ENCODE measurements at regions not wholly inside any gene's neighbourhood (a gene's known extent, or its start where the extent isn't known, plus 50 kb on each side); places are given as distances from the start of the nearest gene placed in this dataset.

DNA sequence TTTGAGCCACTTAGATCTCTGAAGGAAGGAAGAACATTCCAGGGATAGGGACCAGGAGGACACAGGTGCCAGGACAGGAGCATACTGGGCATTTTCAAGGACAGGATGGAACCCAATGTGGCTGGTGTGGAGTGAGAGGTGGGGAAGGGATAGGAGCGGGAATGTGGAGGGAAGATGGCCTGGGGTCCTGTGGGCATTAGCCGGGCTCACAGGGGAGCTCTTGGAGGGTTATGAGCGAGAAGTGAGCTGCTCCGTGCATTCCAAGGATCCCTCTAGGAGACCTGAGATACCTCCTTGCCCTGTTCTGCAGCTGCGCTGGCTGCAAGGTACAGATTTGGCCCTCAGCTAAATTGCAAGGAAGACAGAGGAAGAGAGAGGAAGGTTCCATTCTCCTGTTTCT lies 87.5 kb downstream of the IER5 start:
- Histone ChIP-seq H3K4me3 (replicated peaks in 1 of 3; ENCODE audit: low read depth in 2 of 3, low read length in 3 of 3) (no peak overlapping the region), H3K9me3 (replicated peaks in 1 of 2; ENCODE audit: control insufficient read depth in 1 of 2, insufficient read depth in 1 of 2, low read length in 2 of 2) (peaks cover 10 to 14% of the 10 kb centered on the region in 2 donors), H3K36me3 (replicated peaks in 1 of 2; ENCODE audit: control insufficient read depth in 1 of 2, insufficient read depth in 2 of 2, low read length in 2 of 2) (no peaks in the 10 kb centered on the region), H3K4me2 (replicated peaks; ENCODE audit: extremely low read depth, low read length, poor library complexity, severe bottlenecking) (no peak overlapping the region), H3K27ac (ENCODE audit: low read depth in 1 of 2, low read length in 2 of 2) (no peak overlapping the region), H3K4me1 (ENCODE audit: control insufficient read depth in 1 of 2, insufficient read depth in 2 of 2, low read length in 2 of 2) (no peaks in the 10 kb centered on the region), H2AFZ (ENCODE audit: insufficient read depth, low read depth, low read length, poor library complexity, severe bottlenecking) (no peak overlapping the region), H3K79me2 (ENCODE audit: insufficient read depth, low read length) (no peaks in the 10 kb centered on the region), H3K27me3 (ENCODE audit: control insufficient read depth in 2 of 2, insufficient read depth in 2 of 2, low read length in 2 of 2) (peaks cover 0 to 8% of the 10 kb centered on the region in 2 donors), H3K9ac (ENCODE audit: insufficient read depth, low read length, poor library complexity, severe bottlenecking) (no peak overlapping the region), H4K20me1 (ENCODE audit: insufficient read depth, low read length) (no peaks in the 10 kb centered on the region)
- 91% methylated on average over 4 of the region's 5 CpGs for WGBS (ENCODE audit: insufficient coverage)
- H3K27me3 Mint-ChIP-seq (ENCODE audit: low read depth in 3 of 3), result peaks cover 15 to 19% (median 19%) of the 10 kb centered on the region in 3 donors
- no peaks in the 10 kb centered on the region for H3K4me1 Mint-ChIP-seq
- H3K9me3 Mint-ChIP-seq, result peaks cover 15 to 23% (median 18%) of the 10 kb centered on the region in 7 donors
- DNase-seq, result no peak
- no peaks in the 10 kb centered on the region for H3K36me3 Mint-ChIP-seq
- H3K4me3 Mint-ChIP-seq, result no peak overlapping the region
- intact Hi-C loops (cut with micrococcal nuclease), result no loop called here
- no peak overlapping the region for H3K27ac Mint-ChIP-seq
- TF ChIP-seq, protein P1, sequence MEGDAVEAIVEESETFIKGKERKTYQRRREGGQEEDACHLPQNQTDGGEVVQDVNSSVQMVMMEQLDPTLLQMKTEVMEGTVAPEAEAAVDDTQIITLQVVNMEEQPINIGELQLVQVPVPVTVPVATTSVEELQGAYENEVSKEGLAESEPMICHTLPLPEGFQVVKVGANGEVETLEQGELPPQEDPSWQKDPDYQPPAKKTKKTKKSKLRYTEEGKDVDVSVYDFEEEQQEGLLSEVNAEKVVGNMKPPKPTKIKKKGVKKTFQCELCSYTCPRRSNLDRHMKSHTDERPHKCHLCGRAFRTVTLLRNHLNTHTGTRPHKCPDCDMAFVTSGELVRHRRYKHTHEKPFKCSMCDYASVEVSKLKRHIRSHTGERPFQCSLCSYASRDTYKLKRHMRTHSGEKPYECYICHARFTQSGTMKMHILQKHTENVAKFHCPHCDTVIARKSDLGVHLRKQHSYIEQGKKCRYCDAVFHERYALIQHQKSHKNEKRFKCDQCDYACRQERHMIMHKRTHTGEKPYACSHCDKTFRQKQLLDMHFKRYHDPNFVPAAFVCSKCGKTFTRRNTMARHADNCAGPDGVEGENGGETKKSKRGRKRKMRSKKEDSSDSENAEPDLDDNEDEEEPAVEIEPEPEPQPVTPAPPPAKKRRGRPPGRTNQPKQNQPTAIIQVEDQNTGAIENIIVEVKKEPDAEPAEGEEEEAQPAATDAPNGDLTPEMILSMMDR (IDR thresholded peaks at IDR 0.05), result no peak

DNA sequence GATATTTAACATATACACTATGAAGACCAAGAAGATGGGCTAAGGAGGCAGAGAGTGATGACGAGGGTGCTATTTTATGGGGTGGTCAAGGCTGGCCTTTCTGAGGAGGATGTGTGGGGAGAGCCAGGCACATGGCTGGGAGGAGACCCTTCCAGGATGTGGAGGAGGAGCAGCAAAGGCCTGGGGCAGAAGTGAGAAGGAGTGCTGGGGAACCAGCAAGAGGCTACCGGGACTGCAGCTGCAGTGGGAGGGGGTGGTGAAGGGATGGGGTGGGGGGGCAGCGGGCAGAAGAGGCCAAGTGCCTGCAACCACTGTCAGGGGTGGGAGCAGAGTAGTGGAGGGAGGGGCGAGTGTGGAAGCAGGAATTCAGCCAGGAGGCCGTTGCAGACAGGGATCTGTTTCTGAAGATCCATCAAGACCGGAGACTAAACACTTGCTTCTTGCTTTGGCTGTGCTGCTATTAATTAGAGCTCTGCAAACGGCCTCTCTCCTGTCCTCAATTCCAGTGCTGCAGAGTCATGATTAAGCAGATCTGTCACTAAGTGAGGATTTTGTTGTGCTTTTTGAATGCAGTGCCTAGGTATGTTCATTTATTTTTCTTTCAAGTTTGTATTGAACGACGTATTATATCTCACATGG lies 89.9 kb downstream of the IER5 start:
- intact Hi-C loops (cut with micrococcal nuclease), result no loop called here
- no peak overlapping the region for H3K4me3 Mint-ChIP-seq
- H3K27ac ChIP-seq (ENCODE audit: low read depth in 1 of 2, low read length in 2 of 2), result no peak overlapping the region
- no peak overlapping the region for H3K27ac Mint-ChIP-seq
- no peak for DNase-seq
- H3K4me1 ChIP-seq (ENCODE audit: control insufficient read depth in 1 of 2, insufficient read depth in 2 of 2, low read length in 2 of 2), result no peaks in the 10 kb centered on the region
- H3K4me3 ChIP-seq (replicated peaks in 1 of 3; ENCODE audit: low read depth in 2 of 3, low read length in 3 of 3), result no peak overlapping the region
- TF ChIP-seq, protein P1 (IDR thresholded peaks at IDR 0.05), result no peak
- H3K27me3 Mint-ChIP-seq (ENCODE audit: low read depth in 3 of 3), result peaks cover 16 to 17% (median 17%) of the 10 kb centered on the region in 3 donors
- no peaks in the 10 kb centered on the region for H3K36me3 ChIP-seq (replicated peaks in 1 of 2; ENCODE audit: control insufficient read depth in 1 of 2, insufficient read depth in 2 of 2, low read length in 2 of 2)
- peaks cover 1 to 4% of the 10 kb centered on the region in 2 donors for H3K9me3 ChIP-seq (replicated peaks in 1 of 2; ENCODE audit: control insufficient read depth in 1 of 2, insufficient read depth in 1 of 2, low read length in 2 of 2)
- no peak overlapping the region for H3K4me2 ChIP-seq (replicated peaks; ENCODE audit: extremely low read depth, low read length, poor library complexity, severe bottlenecking)
- 81% methylated on average over 3 of the region's 9 CpGs for WGBS (ENCODE audit: insufficient coverage)
- peaks cover 0 to 8% of the 10 kb centered on the region in 2 donors for H3K27me3 ChIP-seq (ENCODE audit: control insufficient read depth in 2 of 2, insufficient read depth in 2 of 2, low read length in 2 of 2)
- H4K20me1 ChIP-seq (ENCODE audit: insufficient read depth, low read length), result no peaks in the 10 kb centered on the region
- peaks cover under 1 to 9% (median 4%) of the 10 kb centered on the region in 7 donors for H3K9me3 Mint-ChIP-seq
- H3K79me2 ChIP-seq (ENCODE audit: insufficient read depth, low read length), result no peaks in the 10 kb centered on the region
- H2AFZ ChIP-seq (ENCODE audit: insufficient read depth, low read depth, low read length, poor library complexity, severe bottlenecking), result no peak overlapping the region
- no peak overlapping the region for H3K9ac ChIP-seq (ENCODE audit: insufficient read depth, low read length, poor library complexity, severe bottlenecking)
- H3K4me1 Mint-ChIP-seq, result no peaks in the 10 kb centered on the region
- H3K36me3 Mint-ChIP-seq, result no peaks in the 10 kb centered on the region

Measured in CD14-positive monocyte (primary cell).